ENCODE measurements at regions not wholly inside any gene's neighbourhood (a gene's known extent, or its start where the extent isn't known, plus 50 kb on each side); places are given as distances from the start of the nearest gene placed in this dataset.

- no peak for DNase-seq
- 50 to 61% (median 52%) methylated on average over 3 of the region's 3 CpGs for WGBS, 4 donors
- Histone ChIP-seq H3K4me1 (replicated peaks in 1 of 2) (no peaks in the 10 kb centered on the region), H3K4me3 (no peak overlapping the region), H3K9me3 (replicated peaks in 1 of 3) (no peaks in the 10 kb centered on the region), H3K27me3 (no peaks in the 10 kb centered on the region), H3K36me3 (replicated peaks in 1 of 2) (no peaks in the 10 kb centered on the region), H3K27ac (no peak overlapping the region)
- no peak for TF ChIP-seq CTCF (IDR thresholded peaks at IDR 0.05)
- intact Hi-C loops (cut with DNase I), result no loop called here
Measured at GRCh38 chr1:83499998-83500397, 498.9 kb downstream of the TTLL7 start.

- intact Hi-C loops (cut with DNase I), result no loop called here
- Histone ChIP-seq H3K27me3 (no peaks in the 10 kb centered on the region), H3K4me1 (replicated peaks in 1 of 2) (no peaks in the 10 kb centered on the region), H3K36me3 (replicated peaks in 1 of 2) (no peaks in the 10 kb centered on the region), H3K9me3 (replicated peaks in 1 of 3) (no peaks in the 10 kb centered on the region), H3K27ac (no peak overlapping the region), H3K4me3 (no peak overlapping the region)
- TF ChIP-seq POLR2A (IDR thresholded peaks at IDR 0.05), result no peak
- TF ChIP-seq CTCF (IDR thresholded peaks at IDR 0.05), result no peak
- DNase-seq, result no peak
- 85 to 96% (median 91%) methylated on average over 1 of the region's 1 CpG for WGBS, 4 donors
Measured at GRCh38 chr1:83497563-83497962, 501.4 kb downstream of the TTLL7 start.

- Histone ChIP-seq H3K4me3 (no peak overlapping the region), H3K27me3 (no peaks in the 10 kb centered on the region), H3K36me3 (replicated peaks in 1 of 2) (no peaks in the 10 kb centered on the region), H3K4me1 (replicated peaks in 1 of 2) (no peaks in the 10 kb centered on the region), H3K27ac (no peak overlapping the region), H3K9me3 (replicated peaks in 1 of 3) (no peaks in the 10 kb centered on the region)
- TF ChIP-seq POLR2A (IDR thresholded peaks at IDR 0.05), result no peak
- no peak for TF ChIP-seq CTCF (IDR thresholded peaks at IDR 0.05)
- 85 to 92% (median 89%) methylated on average over 9 of the region's 9 CpGs for WGBS, 4 donors
- intact Hi-C loops (cut with DNase I), result no loop called here
- DNase-seq, result no peak
Measured at GRCh38 chr1:83495560-83495959, 503.4 kb downstream of the TTLL7 start.

GRCh38 chr1:83493633-83494032, 505.3 kb downstream of the TTLL7 start:
- H3K27ac ChIP-seq, result no peak overlapping the region
- H3K9me3 ChIP-seq (replicated peaks in 1 of 3), result no peaks in the 10 kb centered on the region
- intact Hi-C loops (cut with DNase I), result no loop called here
- H3K27me3 ChIP-seq, result no peaks in the 10 kb centered on the region
- WGBS, 4 donors, result 49 to 76% (median 68%) methylated on average over 2 of the region's 2 CpGs
- TF ChIP-seq POLR2A (IDR thresholded peaks at IDR 0.05) (no peak), CTCF (IDR thresholded peaks at IDR 0.05) (no peak)
- no peaks in the 10 kb centered on the region for H3K4me1 ChIP-seq (replicated peaks in 1 of 2)
- DNase-seq, result no peak
- no peak overlapping the region for H3K4me3 ChIP-seq
- no peaks in the 10 kb centered on the region for H3K36me3 ChIP-seq (replicated peaks in 1 of 2)

Data from adrenal gland (tissue), 9 donors.